ENCODE measurements at regions not wholly inside any gene's neighbourhood (a gene's known extent, or its start where the extent isn't known, plus 50 kb on each side); places are given as distances from the start of the nearest gene placed in this dataset.

DNA sequence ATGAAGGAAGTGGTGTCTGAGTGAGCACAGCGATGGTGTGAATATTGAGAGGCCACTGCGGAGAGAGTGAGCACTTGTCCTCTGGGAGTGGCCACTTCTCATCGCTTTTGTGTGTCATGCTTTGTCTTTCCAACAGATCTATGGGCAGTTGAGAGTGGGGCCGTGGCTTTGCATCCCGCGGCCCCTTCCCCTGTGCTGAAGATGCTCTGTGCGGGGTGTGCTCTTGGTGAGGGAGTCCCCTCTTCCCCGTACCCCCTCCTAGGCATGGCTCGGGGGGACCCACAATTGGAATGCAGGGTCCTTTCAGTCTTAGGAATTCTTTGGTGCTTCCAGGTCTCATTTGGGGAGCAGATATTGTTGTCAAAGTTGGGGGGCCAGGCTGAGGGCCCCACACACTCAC, 197.3 kb upstream of the WSCD1 start:
- peaks cover 33% of the 10 kb centered on the region for H3K27me3 Mint-ChIP-seq (ENCODE audit: unreplicated experiment)
- CTCF ChIA-PET: no interaction called here
- intact Hi-C loops (cut with micrococcal nuclease; ENCODE audit: unreplicated experiment): no loop called here
- H3K36me3 Mint-ChIP-seq (ENCODE audit: insufficient read depth, unreplicated experiment): no peaks in the 10 kb centered on the region
- no peaks in the 10 kb centered on the region for H3K4me1 Mint-ChIP-seq (ENCODE audit: low read depth, unreplicated experiment)
- no peak for DNase-seq
- H3K4me3 Mint-ChIP-seq (ENCODE audit: low read depth, unreplicated experiment): no peak overlapping the region
- BruUV-seq (replicated peaks): no TSS peak
- TF ChIP-seq, protein P1, sequence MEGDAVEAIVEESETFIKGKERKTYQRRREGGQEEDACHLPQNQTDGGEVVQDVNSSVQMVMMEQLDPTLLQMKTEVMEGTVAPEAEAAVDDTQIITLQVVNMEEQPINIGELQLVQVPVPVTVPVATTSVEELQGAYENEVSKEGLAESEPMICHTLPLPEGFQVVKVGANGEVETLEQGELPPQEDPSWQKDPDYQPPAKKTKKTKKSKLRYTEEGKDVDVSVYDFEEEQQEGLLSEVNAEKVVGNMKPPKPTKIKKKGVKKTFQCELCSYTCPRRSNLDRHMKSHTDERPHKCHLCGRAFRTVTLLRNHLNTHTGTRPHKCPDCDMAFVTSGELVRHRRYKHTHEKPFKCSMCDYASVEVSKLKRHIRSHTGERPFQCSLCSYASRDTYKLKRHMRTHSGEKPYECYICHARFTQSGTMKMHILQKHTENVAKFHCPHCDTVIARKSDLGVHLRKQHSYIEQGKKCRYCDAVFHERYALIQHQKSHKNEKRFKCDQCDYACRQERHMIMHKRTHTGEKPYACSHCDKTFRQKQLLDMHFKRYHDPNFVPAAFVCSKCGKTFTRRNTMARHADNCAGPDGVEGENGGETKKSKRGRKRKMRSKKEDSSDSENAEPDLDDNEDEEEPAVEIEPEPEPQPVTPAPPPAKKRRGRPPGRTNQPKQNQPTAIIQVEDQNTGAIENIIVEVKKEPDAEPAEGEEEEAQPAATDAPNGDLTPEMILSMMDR (IDR thresholded peaks at IDR 0.05; ENCODE audit: unreplicated experiment): no peak
- no peaks in the 10 kb centered on the region for H3K9me3 Mint-ChIP-seq (ENCODE audit: low read depth, unreplicated experiment)
- no peak overlapping the region for H3K27ac Mint-ChIP-seq (ENCODE audit: unreplicated experiment)

GRCh38 chr17:5873781-5874180, 196.4 kb upstream of the WSCD1 start:
- intact Hi-C loops (cut with micrococcal nuclease; ENCODE audit: unreplicated experiment): no loop called here
- Mint-ChIP-seq H3K27me3 (ENCODE audit: unreplicated experiment) (peaks cover 34% of the 10 kb centered on the region), H3K27ac (ENCODE audit: unreplicated experiment) (no peak overlapping the region), H3K9me3 (ENCODE audit: low read depth, unreplicated experiment) (no peaks in the 10 kb centered on the region), H3K4me3 (ENCODE audit: low read depth, unreplicated experiment) (no peak overlapping the region), H3K4me1 (ENCODE audit: low read depth, unreplicated experiment) (no peaks in the 10 kb centered on the region), H3K36me3 (ENCODE audit: insufficient read depth, unreplicated experiment) (no peaks in the 10 kb centered on the region)
- TF ChIP-seq, protein P1 (IDR thresholded peaks at IDR 0.05; ENCODE audit: unreplicated experiment): no peak
- CTCF ChIA-PET: no interaction called here
- no peak for DNase-seq
- no TSS peak for BruUV-seq (replicated peaks)

- Mint-ChIP-seq H3K36me3 (ENCODE audit: insufficient read depth, unreplicated experiment) (no peaks in the 10 kb centered on the region), H3K27me3 (ENCODE audit: unreplicated experiment) (peaks cover 34% of the 10 kb centered on the region), H3K27ac (ENCODE audit: unreplicated experiment) (no peak overlapping the region), H3K4me3 (ENCODE audit: low read depth, unreplicated experiment) (no peak overlapping the region), H3K4me1 (ENCODE audit: low read depth, unreplicated experiment) (no peaks in the 10 kb centered on the region), H3K9me3 (ENCODE audit: low read depth, unreplicated experiment) (no peaks in the 10 kb centered on the region)
- TF ChIP-seq, protein P1 (IDR thresholded peaks at IDR 0.05; ENCODE audit: unreplicated experiment): no peak
- no peak for DNase-seq
- no TSS peak for BruUV-seq (replicated peaks)
- intact Hi-C loops (cut with micrococcal nuclease; ENCODE audit: unreplicated experiment): no loop called here
- CTCF ChIA-PET: no interaction called here
These were observed 195.7 kb upstream of the WSCD1 start for GRCh38 chr17:5874486-5874885.

- H3K4me3 Mint-ChIP-seq (ENCODE audit: low read depth, unreplicated experiment): no peak overlapping the region
- H3K27me3 Mint-ChIP-seq (ENCODE audit: unreplicated experiment): peaks cover 23% of the 10 kb centered on the region
- TF ChIP-seq, protein P1 (IDR thresholded peaks at IDR 0.05; ENCODE audit: unreplicated experiment): no peak
- H3K36me3 Mint-ChIP-seq (ENCODE audit: insufficient read depth, unreplicated experiment): no peaks in the 10 kb centered on the region
- no peak for DNase-seq
- intact Hi-C loops (cut with micrococcal nuclease; ENCODE audit: unreplicated experiment): no loop called here
- H3K9me3 Mint-ChIP-seq (ENCODE audit: low read depth, unreplicated experiment): no peaks in the 10 kb centered on the region
- no TSS peak for BruUV-seq (replicated peaks)
- H3K27ac Mint-ChIP-seq (ENCODE audit: unreplicated experiment): no peak overlapping the region
- CTCF ChIA-PET: interaction anchor here (0.8 kb wide), 1 partner anchor 31 kb away, joined by 8 read pairs; no protein-coding TSS in a partner anchor
- peaks cover under 1% of the 10 kb centered on the region for H3K4me1 Mint-ChIP-seq (ENCODE audit: low read depth, unreplicated experiment)
These were observed 192.8 kb upstream of the WSCD1 start for GRCh38 chr17:5877366-5877765.
